HepG2 (cell line): ENCODE measurements at regions not wholly inside any gene's neighbourhood (a gene's known extent, or its start where the extent isn't known, plus 50 kb on each side); places are given as distances from the start of the nearest gene placed in this dataset.

Source experiments
- ATAC-seq: fragments of 200-7000 bp; cut with Tn5 transposase; 3 replicates; pipeline ENCODE4 v1.9.1; 2020; ENCODE audit warnings: mild to moderate bottlenecking, moderate library complexity
- BruUV-seq: library from RNA; stranded (reverse); fragments of 400-500 nt; replicated peaks from 2 replicates; lab custom pipeline; 2021; lab: Mats Ljungman, UMichigan
- CTCF ChIA-PET: fragments of 300-600 bp; formaldehyde crosslinking; extraction: SDS; loops from one replicate; lab custom pipeline; 2021; ENCODE audit warnings: low total read pairs, inconsistent platforms, low intra/inter-chr PET ratio; lab: Yijun Ruan, JAX
- POLR2A ChIA-PET: fragments of 350-600 bp; sonication (Branson Sonifier 250); formaldehyde crosslinking; loops from one replicate; lab custom pipeline; 2020; ENCODE audit warnings: antibody characterized with exemption, inconsistent platforms; lab: Yijun Ruan, JAX
- DNase-seq: peaks from one replicate; pipeline ENCODE4 v3.0.0-alpha.2; 2015; ENCODE audit warnings: low spot score
- FAIRE-seq: peaks from 3 replicates; lab custom pipeline; 2011; peaks lifted over from hg19 to GRCh38; lab: Jason Lieb, UNC
- H2AFZ ChIP-seq: one replicate; pipeline ENCODE4 v1.6.1; 2011; ENCODE audit warnings: low read length, inconsistent platforms
- H3K27ac ChIP-seq: fragments of 300-600 bp; 3 replicates; pipeline ENCODE4 v1.8.0; 2011; ENCODE audit warnings: mixed run types, mild to moderate bottlenecking, mixed read lengths, low read length, inconsistent platforms; ENCODE audit not compliant: insufficient read depth; ENCODE audit errors: extremely low read length
- H3K27me3 ChIP-seq, 2 experiments: fragments of 200-600 bp in 1 of 2; 2 replicates in 1 of 2; 3 replicates in 1 of 2; pipeline versions ENCODE4 v1.6.0 to v1.8.0; 2011; ENCODE audit warnings: low read length in 2 of 2, mild to moderate bottlenecking in 2 of 2, moderate library complexity in 2 of 2, inconsistent platforms in 1 of 2; ENCODE audit not compliant: insufficient read depth in 2 of 2, control insufficient read depth in 1 of 2
- H3K36me3 ChIP-seq, 2 experiments: fragments of 200-600 bp in 1 of 2; replicated peaks in 1 of 2; 2 replicates in 1 of 2; 3 replicates in 1 of 2; pipeline versions ENCODE4 v1.5.1 to v1.8.0; 2011; ENCODE audit warnings: low read length in 2 of 2, inconsistent platforms in 1 of 2; ENCODE audit not compliant: insufficient read depth in 2 of 2, control insufficient read depth in 1 of 2
- H3K4me1 ChIP-seq: 2 replicates; pipeline ENCODE4 v1.5.1; 2012; ENCODE audit warnings: low read length, inconsistent platforms; ENCODE audit not compliant: insufficient read depth
- H3K4me2 ChIP-seq: 2 replicates; pipeline ENCODE4 v1.6.0; 2011; ENCODE audit warnings: low read depth, low read length, inconsistent platforms
- H3K4me3 ChIP-seq, 3 experiments: fragments of 200-600 bp in 1 of 3; sonication (generic), shearing (Covaris generic) in 1 of 3; replicated peaks in 1 of 3; 2 replicates each; pipeline ENCODE4 v1.5.1; 2011 to 2016; ENCODE audit warnings: low read length in 3 of 3, inconsistent platforms in 2 of 3, low read depth in 2 of 3, mild to moderate bottlenecking in 2 of 3, control low read depth in 1 of 3, mixed read lengths in 1 of 3; ENCODE audit not compliant: insufficient read depth in 1 of 3
- H3K79me2 ChIP-seq: one replicate; pipeline ENCODE4 v1.6.1; 2011; ENCODE audit warnings: low read length, inconsistent platforms; ENCODE audit not compliant: insufficient read depth
- H3K9ac ChIP-seq: 2 replicates; pipeline ENCODE4 v1.6.0; 2011; ENCODE audit warnings: mild to moderate bottlenecking, low read depth, low read length, inconsistent platforms; ENCODE audit not compliant: insufficient read depth
- H3K9me3 ChIP-seq: 2 replicates; pipeline ENCODE4 v1.5.1; 2012; ENCODE audit warnings: mild to moderate bottlenecking, low read length
- H4K20me1 ChIP-seq: 2 replicates; pipeline ENCODE4 v1.6.0; 2011; ENCODE audit warnings: inconsistent platforms, mild to moderate bottlenecking, low read length, moderate library complexity; ENCODE audit not compliant: insufficient read depth
- AKAP8 ChIP-seq: sonication (generic); formaldehyde crosslinking; IDR thresholded peaks from 2 replicates; pipeline ENCODE4 v1.5.1; 2020; ENCODE audit warnings: mild to moderate bottlenecking, missing genetic modification reagents
- ATF7 ChIP-seq, 2 experiments: fragments of 450-650 bp in 1 of 2; sonication (generic) in 1 of 2; formaldehyde crosslinking in 1 of 2; IDR thresholded peaks; 2 replicates each; pipeline versions ENCODE4 v1.4.0 to v1.6.1; 2016 to 2020; ENCODE audit warnings: antibody characterized with exemption in 1 of 2, mild to moderate bottlenecking in 1 of 2, missing genetic modification reagents in 1 of 2
- BORCS8-MEF2B ChIP-seq: sonication (generic); formaldehyde crosslinking; IDR thresholded peaks from 2 replicates; pipeline ENCODE4 v1.8.0; 2022; ENCODE audit warnings: mild to moderate bottlenecking, missing genetic modification reagents
- HIVEP1 ChIP-seq: sonication (generic); formaldehyde crosslinking; IDR thresholded peaks from 2 replicates; pipeline ENCODE4 v1.4.0; 2020; ENCODE audit warnings: mild to moderate bottlenecking, missing genetic modification reagents
- MIXL1 ChIP-seq: IDR thresholded peaks from 2 replicates; pipeline ENCODE4 v1.6.1; 2016
- PHF21A ChIP-seq: sonication (generic); formaldehyde crosslinking; IDR thresholded peaks from 2 replicates; pipeline ENCODE4 v1.5.0; 2020; ENCODE audit warnings: mild to moderate bottlenecking, missing genetic modification reagents
- YY1 ChIP-seq: IDR thresholded peaks from 2 replicates; pipeline ENCODE4 v1.6.1; 2011; ENCODE audit warnings: low read length, low read depth, moderate library complexity, mild to moderate bottlenecking; ENCODE audit not compliant: insufficient read depth, insufficient replicate concordance
- ZMAT3 ChIP-seq: sonication (generic); formaldehyde crosslinking; conservative IDR thresholded peaks from 2 replicates; pipeline ENCODE4 v1.7.0; 2021; ENCODE audit warnings: missing genetic modification reagents
- ZNF136 ChIP-seq: sonication (generic); formaldehyde crosslinking; IDR thresholded peaks from 2 replicates; pipeline ENCODE4 v1.8.1; 2022; ENCODE audit warnings: low read depth, mild to moderate bottlenecking, moderate library complexity, missing genetic modification reagents
- ZNF30 ChIP-seq: sonication (generic); formaldehyde crosslinking; IDR thresholded peaks from 2 replicates; pipeline ENCODE4 v1.5.0; 2020; ENCODE audit warnings: mild to moderate bottlenecking, missing genetic modification reagents
- ZNF432 ChIP-seq: sonication (generic); formaldehyde crosslinking; IDR thresholded peaks from 2 replicates; pipeline ENCODE4 v1.5.0; 2020; ENCODE audit warnings: missing genetic modification reagents, mild to moderate bottlenecking, borderline replicate concordance
- ZNF510 ChIP-seq: sonication (generic); formaldehyde crosslinking; IDR thresholded peaks from 2 replicates; pipeline ENCODE4 v1.4.0; 2020; ENCODE audit warnings: low read depth, mild to moderate bottlenecking, missing genetic modification reagents
- ZNF766 ChIP-seq: sonication (generic); formaldehyde crosslinking; IDR thresholded peaks from 2 replicates; pipeline ENCODE4 v1.5.0; 2020; ENCODE audit warnings: missing genetic modification reagents, borderline replicate concordance
- WGBS: methylation state at CpG from one replicate; pipeline ENCODE4 v1.1.6; 2017; ENCODE audit warnings: low lambda C conversion rate; 5-methylcytosine and 5-hydroxymethylcytosine counted together
- in situ Hi-C: cut with HindIII; loops from 2 replicates; pipeline ENCODE4 v1.10.0; 2017; ENCODE audit warnings: low pct_unique_long_range_greater_than_20kb; ENCODE audit not compliant: extremely low pct_ligation_motif_present
- intact Hi-C: fragments of 100-400 bp; cut with micrococcal nuclease; formaldehyde crosslinking; loops from one replicate; pipeline ENCODE4 v1.10.0; 2022; ENCODE audit not compliant: unreplicated experiment
- TF ChIP-seq, protein P1 (sequence below): fragments of 450-650 bp; IDR thresholded peaks from 2 replicates; pipeline ENCODE4 v1.6.1; 2017; ENCODE audit warnings: mild to moderate bottlenecking

DNA sequence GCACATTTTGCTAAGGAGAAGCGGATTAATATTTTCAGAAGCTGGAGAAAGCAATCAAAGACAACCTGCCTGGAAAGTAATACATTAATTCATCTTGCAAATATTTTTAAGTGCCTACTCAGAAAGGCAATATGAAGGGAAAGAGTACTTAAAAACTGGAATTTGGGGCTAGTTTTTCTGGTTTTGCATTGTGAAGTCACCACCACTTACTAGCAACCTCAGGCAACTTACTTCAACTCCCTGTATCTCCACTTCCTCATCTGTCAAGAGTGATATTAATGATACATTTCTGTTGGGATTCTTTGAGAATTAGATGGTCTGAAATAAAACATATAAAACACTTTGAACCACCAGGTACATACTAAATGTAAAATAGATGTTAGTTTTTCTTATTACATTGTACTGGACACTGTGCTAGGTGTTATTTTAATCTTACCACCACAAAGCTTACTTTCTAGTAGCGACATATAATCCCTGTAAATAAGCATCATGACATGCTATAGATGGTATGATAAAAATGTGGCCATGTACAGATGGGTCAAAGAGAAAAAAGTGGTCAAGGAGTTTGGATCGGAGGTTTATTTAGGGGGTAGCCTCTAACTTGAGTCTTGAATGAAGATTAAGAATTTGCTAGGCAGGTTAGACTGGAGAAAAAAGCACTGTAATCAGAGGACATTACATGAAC is 101.2 kb downstream of the SPRY2 start:
- in situ Hi-C loops (no loop called here), intact Hi-C loops (no loop called here)
- Histone ChIP-seq H3K27ac (no peak overlapping the region), H3K4me1 (no peaks in the 10 kb centered on the region), H4K20me1 (no peaks in the 10 kb centered on the region), H3K36me3 (no peaks in the 10 kb centered on the region), H3K4me2 (no peak overlapping the region), H3K4me3 (no peak overlapping the region), H3K27me3 (no peaks in the 10 kb centered on the region), H3K79me2 (no peaks in the 10 kb centered on the region), H3K9me3 (no peaks in the 10 kb centered on the region), H2AFZ (no peak overlapping the region), H3K9ac (no peak overlapping the region)
- no TSS peak for BruUV-seq
- ATAC-seq (no peak), FAIRE-seq (no peak), DNase-seq (no peak)
- CTCF ChIA-PET, result no interaction called here
- POLR2A ChIA-PET, result no interaction called here
- TF ChIP-seq ZNF510 (CRISPR knock-in tag) (no peak), ZNF766 (no peak)
- WGBS, result 33% methylated on average over 3 of the region's 3 CpGs

GRCh38 chr13:80239116-80239515 is 101.8 kb downstream of the SPRY2 start:
- FAIRE-seq (no peak), DNase-seq (no peak), ATAC-seq (no peak)
- Histone ChIP-seq H2AFZ (no peak overlapping the region), H3K27ac (no peak overlapping the region), H3K27me3 (no peaks in the 10 kb centered on the region), H3K4me1 (no peaks in the 10 kb centered on the region), H3K79me2 (no peaks in the 10 kb centered on the region), H3K9ac (no peak overlapping the region), H3K4me3 (no peak overlapping the region), H3K36me3 (no peaks in the 10 kb centered on the region), H3K9me3 (no peaks in the 10 kb centered on the region), H3K4me2 (no peak overlapping the region), H4K20me1 (no peaks in the 10 kb centered on the region)
- CTCF ChIA-PET, result no interaction called here
- intact Hi-C loops (no loop called here), in situ Hi-C loops (no loop called here)
- BruUV-seq, result no TSS peak
- POLR2A ChIA-PET, result no interaction called here
- TF ChIP-seq MIXL1 (CRISPR knock-in tag), result no peak
- TF ChIP-seq ATF7 (IDR thresholded peaks at IDR 0.05), result no peak
- TF ChIP-seq ATF7 (CRISPR knock-in tag; IDR thresholded peaks at IDR 0.05), result no peak
- TF ChIP-seq AKAP8, result no peak
- TF ChIP-seq ZMAT3, result no peak
- no peak for TF ChIP-seq HIVEP1
- no peak for TF ChIP-seq ZNF432 (CRISPR knock-in tag)
- TF ChIP-seq, protein P1, sequence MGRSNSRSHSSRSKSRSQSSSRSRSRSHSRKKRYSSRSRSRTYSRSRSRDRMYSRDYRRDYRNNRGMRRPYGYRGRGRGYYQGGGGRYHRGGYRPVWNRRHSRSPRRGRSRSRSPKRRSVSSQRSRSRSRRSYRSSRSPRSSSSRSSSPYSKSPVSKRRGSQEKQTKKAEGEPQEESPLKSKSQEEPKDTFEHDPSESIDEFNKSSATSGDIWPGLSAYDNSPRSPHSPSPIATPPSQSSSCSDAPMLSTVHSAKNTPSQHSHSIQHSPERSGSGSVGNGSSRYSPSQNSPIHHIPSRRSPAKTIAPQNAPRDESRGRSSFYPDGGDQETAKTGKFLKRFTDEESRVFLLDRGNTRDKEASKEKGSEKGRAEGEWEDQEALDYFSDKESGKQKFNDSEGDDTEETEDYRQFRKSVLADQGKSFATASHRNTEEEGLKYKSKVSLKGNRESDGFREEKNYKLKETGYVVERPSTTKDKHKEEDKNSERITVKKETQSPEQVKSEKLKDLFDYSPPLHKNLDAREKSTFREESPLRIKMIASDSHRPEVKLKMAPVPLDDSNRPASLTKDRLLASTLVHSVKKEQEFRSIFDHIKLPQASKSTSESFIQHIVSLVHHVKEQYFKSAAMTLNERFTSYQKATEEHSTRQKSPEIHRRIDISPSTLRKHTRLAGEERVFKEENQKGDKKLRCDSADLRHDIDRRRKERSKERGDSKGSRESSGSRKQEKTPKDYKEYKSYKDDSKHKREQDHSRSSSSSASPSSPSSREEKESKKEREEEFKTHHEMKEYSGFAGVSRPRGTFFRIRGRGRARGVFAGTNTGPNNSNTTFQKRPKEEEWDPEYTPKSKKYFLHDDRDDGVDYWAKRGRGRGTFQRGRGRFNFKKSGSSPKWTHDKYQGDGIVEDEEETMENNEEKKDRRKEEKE, result no peak
- TF ChIP-seq PHF21A (CRISPR knock-in tag), result no peak
- TF ChIP-seq BORCS8-MEF2B, result no peak
- no peak for TF ChIP-seq ZNF136 (CRISPR knock-in tag)
- TF ChIP-seq YY1, result no peak
- TF ChIP-seq ZNF30 (CRISPR knock-in tag), result no peak
